GM23338 (cell line): ENCODE measurements at regions not wholly inside any gene's neighbourhood (a gene's known extent, or its start where the extent isn't known, plus 50 kb on each side); places are given as distances from the start of the nearest gene placed in this dataset.

Experiments used
- ATAC-seq: fragments of 200-7000 bp; cut with Tn5 transposase; 3 replicates; pipeline ENCODE4 v1.9.1; 2020
- DNase-seq: peaks from one replicate; pipeline ENCODE4 v3.0.0-alpha.2; 2015; ENCODE audit warnings: low spot score
- H2AFZ ChIP-seq: fragments of 200-600 bp; sonication (generic); 2 replicates; pipeline ENCODE4 v1.8.0; 2016; ENCODE audit warnings: antibody characterized with exemption, mild to moderate bottlenecking, moderate library complexity
- H3F3A ChIP-seq: fragments of 200-600 bp; sonication (generic); replicated peaks from 2 replicates; pipeline ENCODE4 v1.8.0; 2017; ENCODE audit warnings: antibody characterized with exemption, mixed run types, low read depth
- H3K27ac ChIP-seq: fragments of 200-600 bp; sonication (generic); 2 replicates; pipeline ENCODE4 v1.6.1; 2016; ENCODE audit warnings: low read depth
- H3K27me3 ChIP-seq: fragments of 200-600 bp; sonication (generic); 2 replicates; pipeline ENCODE4 v1.8.0; 2016; ENCODE audit warnings: mild to moderate bottlenecking, mixed run types, moderate library complexity; ENCODE audit not compliant: insufficient read depth
- H3K36me3 ChIP-seq: fragments of 200-600 bp; sonication (generic); 2 replicates; pipeline ENCODE4 v1.8.0; 2016; ENCODE audit warnings: mild to moderate bottlenecking; ENCODE audit not compliant: insufficient read depth
- H3K4me1 ChIP-seq: fragments of 200-600 bp; sonication (generic); 2 replicates; pipeline ENCODE4 v1.8.0; 2016; ENCODE audit warnings: mild to moderate bottlenecking, moderate library complexity; ENCODE audit not compliant: insufficient read depth
- H3K4me2 ChIP-seq: fragments of 200-600 bp; sonication (generic); 2 replicates; pipeline ENCODE4 v1.7.1; 2017; ENCODE audit warnings: mixed run types
- H3K4me3 ChIP-seq: fragments of 200-600 bp; sonication (generic); 2 replicates; pipeline ENCODE4 v1.6.1; 2016; ENCODE audit warnings: mixed run types
- H3K79me2 ChIP-seq: fragments of 200-600 bp; sonication (generic); replicated peaks from 2 replicates; pipeline ENCODE4 v1.8.0; 2017; ENCODE audit warnings: mild to moderate bottlenecking; ENCODE audit not compliant: insufficient read depth
- H3K9me2 ChIP-seq: fragments of 200-600 bp; sonication (generic); 2 replicates; pipeline ENCODE4 v1.8.0; 2017; ENCODE audit not compliant: insufficient read depth
- H4K20me1 ChIP-seq: fragments of 200-600 bp; sonication (generic); replicated peaks from 2 replicates; pipeline ENCODE4 v1.8.0; 2017; ENCODE audit warnings: mild to moderate bottlenecking; ENCODE audit not compliant: insufficient read depth
- H3K27ac Mint-ChIP-seq: 2 replicates; pipeline ENCODE4 v1.8.0; 2020; ENCODE audit warnings: inconsistent platforms, mild to moderate bottlenecking, moderate library complexity, mixed read lengths
- H3K27me3 Mint-ChIP-seq: 3 replicates; pipeline ENCODE4 v1.8.0; 2022; ENCODE audit warnings: low read depth, mild to moderate bottlenecking, moderate library complexity, mixed read lengths, inconsistent platforms; ENCODE audit not compliant: insufficient read depth, poor library complexity
- H3K36me3 Mint-ChIP-seq: 3 replicates; pipeline ENCODE4 v1.8.0; 2021; ENCODE audit warnings: low read depth, mild to moderate bottlenecking, inconsistent platforms, moderate library complexity, mixed read lengths
- H3K4me1 Mint-ChIP-seq: 3 replicates; pipeline ENCODE4 v1.8.0; 2020; ENCODE audit warnings: mild to moderate bottlenecking, inconsistent platforms, mixed read lengths
- H3K4me3 Mint-ChIP-seq: 3 replicates; pipeline ENCODE4 v1.8.0; 2021; ENCODE audit warnings: moderate library complexity, mild to moderate bottlenecking, inconsistent platforms, mixed read lengths
- H3K9me3 Mint-ChIP-seq: 3 replicates; pipeline ENCODE4 v1.8.0; 2020; ENCODE audit warnings: moderate library complexity, mild to moderate bottlenecking, inconsistent platforms, mixed read lengths
- CREB1 ChIP-seq: fragments of 250-450 bp; sonication (Bioruptor Pico); IDR thresholded peaks from 2 replicates; pipeline ENCODE4 v1.5.0; 2020; ENCODE audit warnings: low read depth, mild to moderate bottlenecking, moderate library complexity
- EZH2phosphoT487 ChIP-seq: fragments of 200-600 bp; sonication (generic); IDR thresholded peaks from one replicate; pipeline ENCODE4 v1.8.1; 2018; ENCODE audit warnings: antibody characterized with exemption; ENCODE audit not compliant: unreplicated experiment
- JUNB ChIP-seq: IDR thresholded peaks from one replicate; pipeline ENCODE4 v1.6.1; 2016; ENCODE audit warnings: antibody characterized with exemption; ENCODE audit not compliant: unreplicated experiment
- NANOG ChIP-seq: IDR thresholded peaks from 2 replicates; pipeline ENCODE4 v1.6.1; 2016; ENCODE audit warnings: antibody characterized with exemption, borderline replicate concordance
- POLR2AphosphoS5 ChIP-seq: IDR thresholded peaks from 2 replicates; pipeline ENCODE4 v1.6.1; 2016; ENCODE audit warnings: antibody characterized with exemption, low read depth
- STAT1 ChIP-seq: IDR thresholded peaks from one replicate; pipeline ENCODE4 v1.6.1; 2016; ENCODE audit warnings: antibody characterized with exemption; ENCODE audit not compliant: unreplicated experiment
- ZNF114 ChIP-seq: fragments of 250-450 bp; sonication (Bioruptor Pico); IDR thresholded peaks from 2 replicates; pipeline ENCODE4 v1.5.0; 2020; ENCODE audit warnings: mild to moderate bottlenecking, moderate library complexity
- ZNF331 ChIP-seq: fragments of 250-450 bp; sonication (Bioruptor Pico); IDR thresholded peaks from 2 replicates; pipeline ENCODE4 v1.5.0; 2020; ENCODE audit warnings: low read depth, mild to moderate bottlenecking, moderate library complexity
- ZNF462 ChIP-seq: fragments of 250-450 bp; sonication (Bioruptor Pico); IDR thresholded peaks from 2 replicates; pipeline ENCODE4 v1.5.0; 2020; ENCODE audit warnings: mild to moderate bottlenecking, moderate library complexity
- TF ChIP-seq, protein P1 (sequence below): IDR thresholded peaks from 2 replicates; pipeline ENCODE4 v1.6.1; 2016; ENCODE audit warnings: antibody characterized with exemption

DNA sequence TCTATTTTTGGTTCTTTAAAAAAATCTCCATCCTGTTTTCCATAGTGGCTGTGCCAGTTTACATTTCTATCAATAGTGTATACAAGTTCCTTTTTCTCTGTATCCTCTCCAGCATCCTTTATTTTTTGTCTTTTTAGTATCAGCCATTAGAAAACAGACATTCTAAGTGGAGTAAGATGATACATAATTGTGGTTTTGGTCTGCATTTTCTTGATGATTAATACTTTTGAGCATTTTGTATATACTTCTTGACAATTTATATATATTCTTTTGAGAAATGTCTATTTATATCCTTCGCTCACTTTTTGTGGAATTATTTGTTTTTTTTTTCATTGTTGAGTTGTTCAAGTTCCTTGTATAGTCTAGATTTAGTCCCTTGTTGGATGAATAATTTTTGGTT lies 382.2 kb upstream of the SPOCK3 start:
- Histone ChIP-seq H3K4me2 (no peak overlapping the region), H3K36me3 (no peaks in the 10 kb centered on the region), H3K9me2 (no peaks in the 10 kb centered on the region; the same call in 1 of the 2 replicates), H3K27ac (no peak overlapping the region), H3K79me2 (no peaks in the 10 kb centered on the region), H2AFZ (no peak overlapping the region), H3K4me1 (no peaks in the 10 kb centered on the region), H3K27me3 (no peaks in the 10 kb centered on the region), H4K20me1 (no peaks in the 10 kb centered on the region), H3K4me3 (no peak overlapping the region), H3F3A (no peaks in the 10 kb centered on the region)
- no peak for ATAC-seq
- no peak for TF ChIP-seq ZNF114 (CRISPR knock-in tag)
- TF ChIP-seq NANOG: no peak
- TF ChIP-seq ZNF331 (CRISPR knock-in tag): no peak
- TF ChIP-seq JUNB: no peak
- TF ChIP-seq EZH2phosphoT487: no peak
- no peak for TF ChIP-seq ZNF462 (CRISPR knock-in tag)
- TF ChIP-seq STAT1: no peak
- TF ChIP-seq, protein P1, sequence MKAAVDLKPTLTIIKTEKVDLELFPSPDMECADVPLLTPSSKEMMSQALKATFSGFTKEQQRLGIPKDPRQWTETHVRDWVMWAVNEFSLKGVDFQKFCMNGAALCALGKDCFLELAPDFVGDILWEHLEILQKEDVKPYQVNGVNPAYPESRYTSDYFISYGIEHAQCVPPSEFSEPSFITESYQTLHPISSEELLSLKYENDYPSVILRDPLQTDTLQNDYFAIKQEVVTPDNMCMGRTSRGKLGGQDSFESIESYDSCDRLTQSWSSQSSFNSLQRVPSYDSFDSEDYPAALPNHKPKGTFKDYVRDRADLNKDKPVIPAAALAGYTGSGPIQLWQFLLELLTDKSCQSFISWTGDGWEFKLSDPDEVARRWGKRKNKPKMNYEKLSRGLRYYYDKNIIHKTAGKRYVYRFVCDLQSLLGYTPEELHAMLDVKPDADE: no peak
- no peak for TF ChIP-seq CREB1 (CRISPR knock-in tag)
- TF ChIP-seq POLR2AphosphoS5: no peak
- Mint-ChIP-seq H3K9me3 (peaks cover 12% of the 10 kb centered on the region), H3K36me3 (peaks cover 5% of the 10 kb centered on the region; the same call in 1 of the 3 replicates), H3K27me3 (peaks cover 3% of the 10 kb centered on the region), H3K4me3 (no peak overlapping the region), H3K27ac (no peak overlapping the region), H3K4me1 (no peaks in the 10 kb centered on the region)
- no peak for DNase-seq
